ENCODE measurements at regions not wholly inside any gene's neighbourhood (a gene's known extent, or its start where the extent isn't known, plus 50 kb on each side); places are given as distances from the start of the nearest gene placed in this dataset.

GRCh38 chr4:123455360-123455759 is 58.8 kb downstream of the SPRY1 start:
- no peaks in the 10 kb centered on the region for H3K27me3 Mint-ChIP-seq
- DNase-seq, result no peak
- no peaks in the 10 kb centered on the region for H3K36me3 Mint-ChIP-seq

GRCh38 chr4:123462007-123462406 is 65.4 kb downstream of the SPRY1 start:
- Mint-ChIP-seq H3K27me3 (no peaks in the 10 kb centered on the region), H3K4me1 (peaks cover 20 to 29% of the 10 kb centered on the region in 2 donors), H3K36me3 (no peaks in the 10 kb centered on the region), H3K27ac (no peak overlapping the region), H3K4me3 (no peak overlapping the region), H3K9me3 (no peaks in the 10 kb centered on the region)
- ATAC-seq (replicated peaks), result no peak
- no peak for DNase-seq

More at GRCh38 chr4:123455360-123455759, 58.8 kb downstream of the SPRY1 start:
- Mint-ChIP-seq H3K9me3 (peaks cover 0 to 2% of the 10 kb centered on the region in 2 donors), H3K27ac (peak overlapping the region; percentile 26), H3K4me3 (peak overlapping the region; percentile 32 to 36), H3K4me1 (peaks cover 22 to 47% of the 10 kb centered on the region in 2 donors)
- ATAC-seq (replicated peaks), result no peak

GRCh38 chr4:123463869-123464268 is 67.3 kb downstream of the SPRY1 start:
- H3K9me3 Mint-ChIP-seq, result no peaks in the 10 kb centered on the region
- no peaks in the 10 kb centered on the region for H3K36me3 Mint-ChIP-seq
- peak overlapping the region; percentile 44 for H3K27ac Mint-ChIP-seq
- H3K4me1 Mint-ChIP-seq, result peaks cover 23 to 34% of the 10 kb centered on the region in 2 donors
- H3K4me3 Mint-ChIP-seq, result peak overlapping the region; percentile 14 to 48
- ATAC-seq (replicated peaks) (peak; percentile 80 to 86), DNase-seq (no peak)
- H3K27me3 Mint-ChIP-seq, result no peaks in the 10 kb centered on the region

GRCh38 chr4:123465416-123465815 is 68.8 kb downstream of the SPRY1 start:
- Mint-ChIP-seq H3K27me3 (no peaks in the 10 kb centered on the region), H3K27ac (no peak overlapping the region), H3K4me3 (no peak overlapping the region), H3K9me3 (no peaks in the 10 kb centered on the region), H3K4me1 (peaks cover 27 to 43% of the 10 kb centered on the region in 2 donors), H3K36me3 (no peaks in the 10 kb centered on the region)
- no peak for DNase-seq
- no peak for ATAC-seq (replicated peaks)

- Mint-ChIP-seq H3K9me3 (no peaks in the 10 kb centered on the region), H3K4me1 (peaks cover 27 to 43% of the 10 kb centered on the region in 2 donors), H3K27ac (no peak overlapping the region), H3K36me3 (no peaks in the 10 kb centered on the region), H3K27me3 (no peaks in the 10 kb centered on the region), H3K4me3 (no peak overlapping the region)
- no peak for DNase-seq
- ATAC-seq (replicated peaks), result no peak
These were observed 69.6 kb downstream of the SPRY1 start for GRCh38 chr4:123466080-123466785.

- DNase-seq (no peak), ATAC-seq (replicated peaks) (no peak)
- no peak overlapping the region for H3K27ac Mint-ChIP-seq
- no peaks in the 10 kb centered on the region for H3K36me3 Mint-ChIP-seq
- no peaks in the 10 kb centered on the region for H3K27me3 Mint-ChIP-seq
- H3K9me3 Mint-ChIP-seq, result no peaks in the 10 kb centered on the region
- H3K4me3 Mint-ChIP-seq, result no peak overlapping the region
- peaks cover 24 to 33% of the 10 kb centered on the region in 2 donors for H3K4me1 Mint-ChIP-seq
These were observed 72.0 kb downstream of the SPRY1 start for GRCh38 chr4:123468479-123469031.

GRCh38 chr4:123469245-123469644 is 72.7 kb downstream of the SPRY1 start:
- no peak overlapping the region for H3K27ac Mint-ChIP-seq
- no peaks in the 10 kb centered on the region for H3K9me3 Mint-ChIP-seq

GRCh38 chr4:123469696-123470095 is 73.1 kb downstream of the SPRY1 start:
- ATAC-seq (replicated peaks), result no peak
- H3K27ac Mint-ChIP-seq, result no peak overlapping the region
- H3K4me3 Mint-ChIP-seq, result no peak overlapping the region
- H3K4me1 Mint-ChIP-seq, result peaks cover 18 to 26% of the 10 kb centered on the region in 2 donors
- no peaks in the 10 kb centered on the region for H3K9me3 Mint-ChIP-seq
- no peak for DNase-seq
- no peaks in the 10 kb centered on the region for H3K27me3 Mint-ChIP-seq
- no peaks in the 10 kb centered on the region for H3K36me3 Mint-ChIP-seq

More at GRCh38 chr4:123469245-123469644, 72.7 kb downstream of the SPRY1 start:
- no peaks in the 10 kb centered on the region for H3K36me3 Mint-ChIP-seq
- ATAC-seq (replicated peaks), result no peak
- H3K4me1 Mint-ChIP-seq, result peaks cover 18 to 26% of the 10 kb centered on the region in 2 donors
- DNase-seq, result no peak
- no peak overlapping the region for H3K4me3 Mint-ChIP-seq
- no peaks in the 10 kb centered on the region for H3K27me3 Mint-ChIP-seq

- Mint-ChIP-seq H3K4me3 (no peak overlapping the region), H3K4me1 (peaks cover 11 to 22% of the 10 kb centered on the region in 2 donors), H3K36me3 (no peaks in the 10 kb centered on the region), H3K27ac (no peak overlapping the region), H3K27me3 (no peaks in the 10 kb centered on the region), H3K9me3 (no peaks in the 10 kb centered on the region)
- DNase-seq (no peak), ATAC-seq (replicated peaks) (no peak)
These were observed 74.0 kb downstream of the SPRY1 start for GRCh38 chr4:123470640-123471039.

- H3K4me3 Mint-ChIP-seq, result no peak overlapping the region
- no peak for ATAC-seq (replicated peaks)
- no peaks in the 10 kb centered on the region for H3K9me3 Mint-ChIP-seq
- no peak overlapping the region for H3K27ac Mint-ChIP-seq
- peaks cover 9 to 16% of the 10 kb centered on the region in 2 donors for H3K4me1 Mint-ChIP-seq
- DNase-seq, result no peak
- H3K36me3 Mint-ChIP-seq, result no peaks in the 10 kb centered on the region
- H3K27me3 Mint-ChIP-seq, result no peaks in the 10 kb centered on the region
These were observed 75.2 kb downstream of the SPRY1 start for GRCh38 chr4:123471655-123472369.

GRCh38 chr4:123474817-123475216 is 78.2 kb downstream of the SPRY1 start:
- Mint-ChIP-seq H3K9me3 (no peaks in the 10 kb centered on the region), H3K27me3 (no peaks in the 10 kb centered on the region), H3K36me3 (no peaks in the 10 kb centered on the region), H3K4me3 (no peak overlapping the region), H3K4me1 (peaks cover 18 to 28% of the 10 kb centered on the region in 2 donors), H3K27ac (no peak overlapping the region)
- ATAC-seq (replicated peaks) (no peak), DNase-seq (no peak)

- Mint-ChIP-seq H3K4me1 (peaks cover 18 to 28% of the 10 kb centered on the region in 2 donors), H3K36me3 (no peaks in the 10 kb centered on the region), H3K9me3 (no peaks in the 10 kb centered on the region), H3K27ac (no peak overlapping the region), H3K27me3 (no peaks in the 10 kb centered on the region), H3K4me3 (no peak overlapping the region)
- DNase-seq, result no peak
- peak in 1 of 2 donors; percentile 8 for ATAC-seq (replicated peaks)
These were observed 79.5 kb downstream of the SPRY1 start for GRCh38 chr4:123476089-123476488.

GRCh38 chr4:123477711-123478209 is 81.2 kb downstream of the SPRY1 start:
- Mint-ChIP-seq H3K9me3 (no peaks in the 10 kb centered on the region), H3K36me3 (no peaks in the 10 kb centered on the region), H3K4me1 (peaks cover 19 to 28% of the 10 kb centered on the region in 2 donors), H3K27ac (peak overlapping the region; percentile 66), H3K4me3 (peak overlapping the region; percentile 5 to 39), H3K27me3 (no peaks in the 10 kb centered on the region)
- ATAC-seq (replicated peaks) (peak; percentile 80 to 93), DNase-seq (peak; percentile 30)

- peak overlapping the region; percentile 71 for H3K27ac Mint-ChIP-seq
- H3K27me3 Mint-ChIP-seq, result no peaks in the 10 kb centered on the region
- ATAC-seq (replicated peaks) (peak; percentile 38), DNase-seq (no peak)
- no peaks in the 10 kb centered on the region for H3K36me3 Mint-ChIP-seq
- H3K9me3 Mint-ChIP-seq, result no peaks in the 10 kb centered on the region
- no peak overlapping the region for H3K4me3 Mint-ChIP-seq
- peaks cover 19 to 28% of the 10 kb centered on the region in 2 donors for H3K4me1 Mint-ChIP-seq
These were observed 82.3 kb downstream of the SPRY1 start for GRCh38 chr4:123478859-123479345.
